GM12892 (cell line): ENCODE measurements at regions not wholly inside any gene's neighbourhood (a gene's known extent, or its start where the extent isn't known, plus 50 kb on each side); places are given as distances from the start of the nearest gene placed in this dataset.

Experiments
- DNase-seq: peaks from one replicate; pipeline ENCODE4 v3.0.0; 2011; ENCODE audit not compliant: insufficient read length
- FAIRE-seq: peaks from 2 replicates; lab custom pipeline; 2011; peaks lifted over from hg19 to GRCh38; lab: Jason Lieb, UNC
- POLR2A ChIP-seq: IDR thresholded peaks from 2 replicates; pipeline ENCODE4 v1.6.1; 2011; ENCODE audit warnings: low read depth, low read length, control low read depth
- POLR2AphosphoS5 ChIP-seq: IDR thresholded peaks from 2 replicates; pipeline ENCODE4 v1.6.1; 2011; ENCODE audit warnings: low read depth, low read length, control low read depth
- TAF1 ChIP-seq: IDR thresholded peaks from 2 replicates; pipeline ENCODE4 v1.6.1; 2011; ENCODE audit warnings: low read depth, mild to moderate bottlenecking, control low read depth, low read length, borderline replicate concordance

GRCh38 chr4:1577822-1578217, 106.3 kb downstream of the FAM53A start:
- TF ChIP-seq POLR2AphosphoS5 (no peak), POLR2A (no peak), TAF1 (no peak)
- no peak for FAIRE-seq
- DNase-seq: no peak

GRCh38 chr4:1576961-1577821, 106.9 kb downstream of the FAM53A start:
- FAIRE-seq: no peak
- no peak for DNase-seq
- TF ChIP-seq POLR2A: no peak
- TF ChIP-seq POLR2AphosphoS5: no peak
- TF ChIP-seq TAF1: no peak

- TF ChIP-seq POLR2A: no peak
- TF ChIP-seq POLR2AphosphoS5: no peak
- no peak for TF ChIP-seq TAF1
- DNase-seq (no peak), FAIRE-seq (no peak)
Measured at GRCh38 chr4:1576304-1576960, 107.7 kb downstream of the FAM53A start.

- FAIRE-seq (no peak), DNase-seq (no peak)
- no peak for TF ChIP-seq POLR2A
Measured at GRCh38 chr4:1575418-1576303, 108.5 kb downstream of the FAM53A start.

GRCh38 chr4:1574601-1575417, 109.3 kb downstream of the FAM53A start:
- no peak for FAIRE-seq
- DNase-seq: no peak
- no peak for TF ChIP-seq TAF1
- no peak for TF ChIP-seq POLR2A
- no peak for TF ChIP-seq POLR2AphosphoS5

GRCh38 chr4:1573830-1574459, 110.2 kb downstream of the FAM53A start:
- no peak for TF ChIP-seq POLR2AphosphoS5
- TF ChIP-seq TAF1: no peak
- TF ChIP-seq POLR2A: no peak
- no peak for FAIRE-seq
- DNase-seq: no peak

GRCh38 chr4:1572964-1573720, 111.0 kb downstream of the FAM53A start:
- no peak for TF ChIP-seq POLR2AphosphoS5
- no peak for TF ChIP-seq POLR2A
- no peak for TF ChIP-seq TAF1
- DNase-seq (no peak), FAIRE-seq (no peak)

GRCh38 chr4:1572521-1572920, 111.6 kb downstream of the FAM53A start:
- DNase-seq (no peak), FAIRE-seq (no peak)
- TF ChIP-seq POLR2AphosphoS5 (no peak), TAF1 (no peak), POLR2A (no peak)

GRCh38 chr4:1572010-1572385, 112.1 kb downstream of the FAM53A start:
- TF ChIP-seq POLR2A (no peak), POLR2AphosphoS5 (no peak), TAF1 (no peak)
- no peak for DNase-seq
- FAIRE-seq: no peak
